Stimulated activated CD4-positive, alpha-beta T cell treated with anti-CD3 and anti-CD28 coated beads, Interleukin-1b, Interleukin-23, amount 100 ng/mL, for 1 hour (primary cell): ENCODE measurements at regions not wholly inside any gene's neighbourhood (a gene's known extent, or its start where the extent isn't known, plus 50 kb on each side); places are given as distances from the start of the nearest gene placed in this dataset.
"Not testable (repeated sequence)": the region's sequence is repeated elsewhere in the genome, so short reads cannot be mapped to it uniquely, and the experiment has no call there.

ENCODE experiments used
- DNase-seq, 2 donors: peaks; one replicate each; pipeline ENCODE4 v3.0.0-alpha.2; 2020; ENCODE audit warnings: low read depth in 2 of 2

GRCh38 chr10:62590306-62590705 is 214.2 kb upstream of the ADO start:
- DNase-seq: no peak

- DNase-seq: peak; percentile 10 to 42
Measured at GRCh38 chr10:62594093-62594520, 210.4 kb upstream of the ADO start.

- DNase-seq: no peak
Measured at GRCh38 chr10:62597226-62597625, 207.3 kb upstream of the ADO start.

GRCh38 chr10:62599161-62599560 is 205.4 kb upstream of the ADO start:
- DNase-seq: no peak

- DNase-seq: not testable (repeated sequence)
Measured at GRCh38 chr10:62606551-62606950, 198.0 kb upstream of the ADO start.

- DNase-seq: not testable (repeated sequence)
Measured at GRCh38 chr10:62608189-62608875, 196.2 kb upstream of the ADO start.

GRCh38 chr10:62610649-62611229 is 193.8 kb upstream of the ADO start:
- DNase-seq: peak; percentile 48 to 51

GRCh38 chr10:62613424-62613823 is 191.1 kb upstream of the ADO start:
- DNase-seq: no peak

GRCh38 chr10:62613859-62614258 is 190.7 kb upstream of the ADO start:
- DNase-seq: no peak

- no peak for DNase-seq
Measured at GRCh38 chr10:62614389-62615157, 189.9 kb upstream of the ADO start.

GRCh38 chr10:62616885-62617590 is 187.5 kb upstream of the ADO start:
- no peak for DNase-seq

- DNase-seq: no peak
Measured at GRCh38 chr10:62617652-62618051, 186.9 kb upstream of the ADO start.

- DNase-seq: no peak
Measured at GRCh38 chr10:62618054-62618453, 186.5 kb upstream of the ADO start.

GRCh38 chr10:62618576-62619412 is 185.7 kb upstream of the ADO start:
- DNase-seq: no peak

GRCh38 chr10:62619413-62619738 is 185.1 kb upstream of the ADO start:
- DNase-seq: no peak

- no peak for DNase-seq
Measured at GRCh38 chr10:62620491-62620890, 184.0 kb upstream of the ADO start.

- no peak for DNase-seq
Measured at GRCh38 chr10:62623223-62623622, 181.3 kb upstream of the ADO start.

- no peak for DNase-seq
Measured at GRCh38 chr10:62625484-62625883, 179.0 kb upstream of the ADO start.

- no peak for DNase-seq
Measured at GRCh38 chr10:62626079-62626478, 178.4 kb upstream of the ADO start.

GRCh38 chr10:62626817-62627216 is 177.7 kb upstream of the ADO start:
- no peak for DNase-seq

- DNase-seq: no peak
Measured at GRCh38 chr10:62627983-62628382, 176.5 kb upstream of the ADO start.

GRCh38 chr10:62631241-62631640 is 173.3 kb upstream of the ADO start:
- no peak for DNase-seq
